SKM-1 (cell line): ENCODE measurements at regions not wholly inside any gene's neighbourhood (a gene's known extent, or its start where the extent isn't known, plus 50 kb on each side); places are given as distances from the start of the nearest gene placed in this dataset.

Experiments used
- DNase-seq: peaks from one replicate; lab custom pipeline; 2025; ENCODE audit not compliant: unreplicated experiment; lab: John Stamatoyannopoulos, UW

- DNase-seq, result no peak
Measured at GRCh38 chr18:22613788-22614187, 196.1 kb upstream of the CTAGE1 start.

GRCh38 chr18:22623513-22623912 lies 205.8 kb upstream of the CTAGE1 start:
- no peak for DNase-seq

- no peak for DNase-seq
Measured at GRCh38 chr18:22624176-22624575, 206.5 kb upstream of the CTAGE1 start.

DNA sequence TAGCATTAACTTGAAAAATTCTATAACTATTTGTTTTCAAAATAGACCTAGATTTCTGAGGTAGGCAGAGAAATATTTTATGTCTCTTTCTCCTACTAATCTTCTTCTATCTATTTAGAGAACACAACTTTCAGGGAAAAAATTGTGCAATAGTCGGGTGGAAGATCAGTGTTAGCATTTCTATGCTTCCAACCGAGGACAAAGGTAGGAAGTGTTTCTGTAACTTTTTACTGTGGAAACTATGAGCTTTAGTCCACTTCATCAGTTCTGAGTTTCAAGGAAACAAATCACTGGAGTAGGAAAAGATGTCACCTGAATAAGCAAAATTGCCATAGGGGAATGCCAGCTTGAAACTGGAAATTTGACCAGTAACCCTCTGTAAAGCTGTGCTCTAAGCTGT lies 207.7 kb upstream of the CTAGE1 start:
- DNase-seq, result no peak

GRCh38 chr18:22626771-22627170 lies 209.1 kb upstream of the CTAGE1 start:
- DNase-seq, result no peak

DNA sequence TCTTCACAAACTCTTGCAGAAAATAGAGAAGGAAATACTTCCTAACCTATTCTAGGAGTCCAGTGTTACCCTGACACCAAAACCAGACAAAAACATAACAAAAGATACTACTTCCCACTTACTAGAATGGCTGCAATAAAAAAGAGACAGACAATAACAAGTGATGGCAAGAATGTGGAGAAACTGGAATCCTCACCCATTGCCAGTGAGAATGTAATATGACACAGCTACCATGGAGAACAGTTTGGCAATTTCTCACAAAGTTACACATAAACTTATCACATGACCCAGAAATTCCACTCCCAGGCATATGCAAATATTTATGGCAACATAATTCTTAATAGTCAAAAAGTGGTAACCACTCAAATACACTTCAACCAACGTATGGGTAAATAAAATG lies 209.8 kb upstream of the CTAGE1 start:
- DNase-seq, result no peak

DNA sequence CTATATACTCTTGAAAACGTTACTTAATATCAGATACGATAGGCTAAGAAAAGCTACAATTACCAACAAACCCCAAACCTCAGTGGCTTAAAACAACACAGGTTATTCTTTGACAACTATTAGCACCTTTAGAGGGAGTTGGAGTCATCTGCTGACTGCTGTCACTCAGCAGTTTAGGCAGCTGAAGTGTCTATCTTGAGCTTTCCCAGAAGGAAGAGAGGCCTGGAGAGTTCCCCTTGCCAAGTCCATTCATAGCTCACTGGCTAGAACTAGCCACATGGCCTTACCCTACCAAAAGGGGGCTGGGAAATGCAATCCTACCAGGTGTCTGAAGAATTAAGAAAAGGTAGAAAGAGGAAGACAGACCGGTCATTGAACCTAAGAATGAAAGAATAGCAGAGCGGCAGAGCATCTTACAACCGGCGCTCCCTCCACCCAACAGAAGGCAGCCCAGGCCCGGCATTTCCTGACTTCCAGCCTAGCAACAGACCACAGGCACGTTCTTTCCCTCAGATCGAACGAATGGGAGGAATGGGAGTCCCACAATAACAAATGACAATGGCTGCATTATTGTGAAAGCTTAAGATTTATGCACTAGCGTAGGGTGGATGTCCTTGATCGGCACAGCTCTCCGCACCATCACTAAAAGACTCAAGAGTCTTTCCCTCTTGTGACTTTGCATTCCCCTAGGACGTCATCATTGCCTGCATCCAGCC lies 211.2 kb upstream of the CTAGE1 start:
- DNase-seq, result no peak

DNA sequence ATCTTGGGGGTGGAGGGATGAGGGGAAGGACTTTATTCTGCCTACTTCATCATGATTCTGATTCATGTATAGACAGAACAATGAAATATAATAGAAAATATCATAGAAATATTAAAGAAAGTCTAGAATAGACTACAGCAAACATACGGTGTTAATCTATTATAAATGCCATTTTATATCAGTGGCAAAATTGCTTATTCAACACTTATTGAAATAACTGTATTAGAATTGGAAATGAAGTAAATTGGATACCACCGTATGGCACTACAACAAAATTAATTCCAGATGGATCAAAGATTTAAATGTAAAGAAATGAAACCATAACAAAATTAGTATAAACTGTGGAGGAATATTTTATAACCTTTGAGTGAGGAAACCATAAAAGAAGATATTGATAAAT lies 213.3 kb upstream of the CTAGE1 start:
- no peak for DNase-seq

- no peak for DNase-seq
Measured at GRCh38 chr18:22632191-22632590, 214.5 kb upstream of the CTAGE1 start.

- no peak for DNase-seq
Measured at GRCh38 chr18:22634464-22634863, 216.7 kb upstream of the CTAGE1 start.

DNA sequence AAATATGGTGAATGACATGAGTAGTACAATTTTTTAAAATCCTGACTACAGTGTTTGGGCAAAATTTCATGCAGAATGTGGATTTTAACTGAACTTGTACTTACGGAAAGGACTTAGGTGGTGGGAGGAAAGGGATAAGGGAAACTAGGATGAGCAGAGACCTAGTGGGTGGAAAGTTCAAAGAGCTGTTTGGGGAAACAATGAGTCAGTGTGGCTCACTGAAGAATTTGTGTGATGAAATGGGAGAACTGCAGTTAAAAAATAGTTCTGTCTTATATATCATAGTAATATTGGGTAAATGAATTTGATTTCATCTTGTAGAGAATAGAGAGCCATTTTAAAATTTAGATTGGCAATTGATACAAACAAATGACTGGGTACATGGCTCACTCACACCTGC lies 220.1 kb upstream of the CTAGE1 start:
- no peak for DNase-seq

DNA sequence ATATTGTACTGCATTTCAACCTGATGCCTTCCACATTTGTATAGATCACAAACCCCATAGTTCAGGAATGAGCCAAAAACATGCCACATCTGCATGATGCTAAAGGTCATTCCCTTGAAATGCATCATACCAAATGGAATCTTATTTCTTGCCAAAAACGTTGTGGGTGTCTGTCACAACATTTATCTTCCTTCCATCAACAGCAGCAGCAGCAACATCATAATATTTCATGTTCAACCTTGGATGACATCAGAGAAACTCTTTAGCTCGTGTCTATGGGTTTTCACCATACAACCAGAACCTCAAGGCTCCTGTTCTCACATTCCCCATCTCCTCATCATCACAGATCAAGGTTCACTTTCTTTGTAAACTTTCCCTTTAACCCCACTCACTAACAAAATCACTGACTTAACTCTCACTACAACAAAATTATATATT lies 221.3 kb upstream of the CTAGE1 start:
- no peak for DNase-seq

DNA sequence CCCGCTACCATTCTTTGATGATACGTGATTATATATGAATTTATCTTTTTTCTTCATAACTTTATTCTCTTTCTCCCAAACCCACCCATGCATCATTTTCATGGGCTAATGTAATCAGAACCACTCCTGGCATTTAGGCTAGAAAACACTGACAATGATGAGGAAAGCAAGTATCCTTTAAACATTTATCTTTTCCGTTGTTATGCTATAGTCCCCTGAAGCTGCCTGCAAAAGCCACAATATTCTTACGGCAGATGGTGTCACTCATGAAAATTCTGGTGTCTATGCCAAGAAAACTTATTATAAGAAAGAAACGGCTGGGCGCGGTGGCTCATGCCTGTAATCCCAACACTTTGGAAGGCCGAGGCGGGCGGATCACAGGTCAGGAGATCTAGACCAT lies 221.8 kb upstream of the CTAGE1 start:
- no peak for DNase-seq

- DNase-seq, result no peak
Measured at GRCh38 chr18:22640281-22640842, 222.6 kb upstream of the CTAGE1 start.

- no peak for DNase-seq
Measured at GRCh38 chr18:22641958-22642357, 224.2 kb upstream of the CTAGE1 start.

DNA sequence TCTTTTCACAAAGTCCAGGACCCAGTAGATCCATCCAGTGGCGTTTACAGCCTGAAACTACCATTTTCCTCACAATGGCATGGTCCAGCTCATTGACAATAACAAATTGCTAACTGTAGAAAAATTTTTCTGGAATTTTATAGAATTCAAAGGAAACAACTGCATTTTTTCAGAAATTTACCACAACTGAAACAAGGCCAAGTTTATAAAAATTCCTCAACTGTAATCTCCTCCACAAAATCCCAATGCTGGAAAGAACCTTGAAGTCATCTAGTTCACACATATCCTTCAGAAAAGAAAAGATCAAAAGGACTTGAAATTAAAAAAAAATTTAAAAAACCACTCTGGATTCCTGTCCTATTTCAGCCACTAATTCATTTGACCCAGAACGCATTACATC lies 226.0 kb upstream of the CTAGE1 start:
- DNase-seq, result no peak

DNA sequence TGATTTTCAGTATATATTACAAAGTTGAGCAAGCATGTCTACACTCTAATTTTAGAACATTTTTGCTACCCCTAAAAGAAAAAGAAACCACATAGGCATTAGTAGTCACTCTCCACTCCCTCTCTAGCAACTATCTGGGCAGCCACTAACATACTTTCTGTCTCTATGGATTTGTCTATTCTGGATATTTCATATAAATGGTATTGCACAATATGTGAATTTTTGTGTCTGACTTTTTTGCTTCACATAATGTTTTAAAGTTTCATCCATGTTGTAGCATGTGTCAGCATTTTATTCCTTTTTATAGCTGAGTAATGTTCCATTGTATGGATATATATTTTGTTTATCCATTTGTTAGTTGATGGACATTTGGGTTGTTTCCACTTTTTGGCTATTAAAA lies 232.5 kb upstream of the CTAGE1 start:
- no peak for DNase-seq

DNA sequence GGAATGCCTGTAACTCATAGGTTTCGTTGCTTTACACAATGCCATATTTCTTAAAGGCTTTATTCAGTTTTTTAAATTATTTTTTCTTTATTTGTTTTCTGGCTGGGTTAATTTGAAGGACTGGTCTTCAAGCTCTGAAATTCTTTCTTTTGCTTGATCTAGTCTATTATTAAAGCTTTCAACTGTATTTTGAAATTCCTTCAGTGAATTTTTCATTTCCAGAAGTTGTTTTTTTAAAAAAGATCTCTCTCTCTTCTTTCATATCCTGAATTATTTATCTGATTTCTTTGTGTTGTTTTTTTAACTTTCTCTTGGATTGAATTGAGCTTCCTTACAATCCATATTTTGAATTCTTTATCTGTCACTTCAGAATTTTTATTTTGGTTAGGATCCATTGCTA lies 239.9 kb upstream of the CTAGE1 start:
- no peak for DNase-seq

DNA sequence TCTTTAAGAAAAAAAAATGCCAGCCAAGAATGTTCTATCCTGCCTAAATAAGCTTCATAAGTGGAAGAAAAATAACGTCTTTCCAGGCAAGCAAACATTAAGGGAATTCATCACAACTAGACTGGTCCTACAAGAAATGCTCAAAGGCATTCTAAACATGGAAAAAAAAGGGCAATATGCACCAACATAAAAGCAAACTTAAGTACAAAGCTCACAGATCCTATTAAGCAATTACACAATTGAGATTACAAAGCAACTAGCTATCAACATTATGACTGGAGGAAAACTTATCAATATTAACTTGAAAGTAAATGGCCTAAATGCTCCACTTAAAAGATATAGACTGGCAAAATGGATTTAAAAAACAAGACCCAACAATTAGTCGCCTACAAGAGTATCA lies 240.6 kb upstream of the CTAGE1 start:
- DNase-seq, result no peak

GRCh38 chr18:22663378-22663777 lies 245.7 kb upstream of the CTAGE1 start:
- DNase-seq, result no peak

DNA sequence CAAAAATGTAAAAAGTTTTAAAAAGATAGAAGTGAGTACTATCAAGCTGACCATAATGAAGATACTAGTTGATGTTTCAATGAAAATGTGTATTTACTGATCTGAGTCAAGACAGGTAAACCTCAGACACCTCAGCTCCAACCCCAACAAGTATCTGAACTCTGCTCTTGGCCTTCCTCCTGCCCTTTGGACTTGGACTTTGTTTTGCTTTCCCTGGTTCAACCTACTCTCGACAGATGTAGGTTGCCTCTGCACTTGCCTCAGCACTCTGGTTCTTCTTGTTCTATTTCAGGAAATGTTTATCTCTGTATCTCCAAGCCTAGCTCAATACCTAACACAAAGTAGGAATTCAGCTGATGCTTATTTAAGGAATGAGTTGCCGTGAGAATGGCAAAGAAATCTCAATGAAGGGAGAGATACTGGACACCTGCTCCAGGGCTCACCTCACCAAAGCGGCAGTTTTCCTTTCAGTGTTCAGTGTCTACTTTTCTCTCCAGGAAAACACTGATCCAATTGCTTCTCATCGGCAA lies 248.8 kb upstream of the CTAGE1 start:
- DNase-seq, result no peak

DNA sequence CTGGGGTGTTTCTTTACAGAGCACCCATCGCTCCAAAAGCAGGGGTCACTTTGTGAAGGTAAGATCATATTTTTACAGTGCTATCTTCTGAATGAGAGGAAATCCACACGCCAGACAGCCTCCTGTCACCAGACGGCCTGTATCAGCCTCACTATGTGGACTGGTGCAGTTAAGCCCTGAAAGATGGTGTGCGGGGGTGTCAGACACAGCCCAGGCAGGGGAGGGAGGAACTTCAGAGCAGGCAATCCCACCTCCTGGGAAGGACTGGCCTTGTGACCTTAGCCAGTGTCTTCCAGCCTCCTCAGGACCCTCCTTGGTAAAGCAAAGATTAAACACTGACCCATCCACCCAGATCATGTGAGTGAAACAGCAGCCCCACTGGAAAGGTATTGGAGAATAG lies 249.4 kb upstream of the CTAGE1 start:
- no peak for DNase-seq
